ENCODE measurements at regions not wholly inside any gene's neighbourhood (a gene's known extent, or its start where the extent isn't known, plus 50 kb on each side); places are given as distances from the start of the nearest gene placed in this dataset.

GRCh38 chr6:121723623-121724022 is 288.2 kb downstream of the GJA1 start:
- TF ChIP-seq EZH2 (IDR thresholded peaks at IDR 0.05; ENCODE audit: insufficient read depth, poor library complexity, severe bottlenecking) = no peak
- no peak for TF ChIP-seq EZH2phosphoT487 (IDR thresholded peaks at IDR 0.05; ENCODE audit: insufficient read depth, low read depth)
